ENCODE measurements at regions not wholly inside any gene's neighbourhood (a gene's known extent, or its start where the extent isn't known, plus 50 kb on each side); places are given as distances from the start of the nearest gene placed in this dataset.

DNA sequence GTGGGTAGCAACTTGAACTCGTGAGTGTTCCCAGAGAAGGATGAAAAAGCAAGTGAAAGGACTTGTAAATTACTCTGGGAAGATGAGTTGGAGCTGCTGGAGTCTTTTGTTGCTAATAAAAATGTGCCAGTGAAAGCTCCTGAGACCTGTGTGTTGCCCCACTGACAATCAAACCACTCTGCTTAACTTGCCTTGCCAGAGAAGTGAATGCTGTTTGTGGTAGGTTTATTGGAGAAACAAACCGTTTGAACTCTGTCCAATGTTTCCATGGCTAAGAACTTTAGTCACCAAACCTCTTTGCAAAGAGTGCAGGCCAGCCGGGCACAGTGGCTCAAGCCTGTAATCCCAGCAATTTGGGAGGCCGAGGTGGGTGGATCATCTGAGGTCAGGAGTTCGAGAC, 586.9 kb downstream of the PCDH7 start:
- no peak for DNase-seq

DNA sequence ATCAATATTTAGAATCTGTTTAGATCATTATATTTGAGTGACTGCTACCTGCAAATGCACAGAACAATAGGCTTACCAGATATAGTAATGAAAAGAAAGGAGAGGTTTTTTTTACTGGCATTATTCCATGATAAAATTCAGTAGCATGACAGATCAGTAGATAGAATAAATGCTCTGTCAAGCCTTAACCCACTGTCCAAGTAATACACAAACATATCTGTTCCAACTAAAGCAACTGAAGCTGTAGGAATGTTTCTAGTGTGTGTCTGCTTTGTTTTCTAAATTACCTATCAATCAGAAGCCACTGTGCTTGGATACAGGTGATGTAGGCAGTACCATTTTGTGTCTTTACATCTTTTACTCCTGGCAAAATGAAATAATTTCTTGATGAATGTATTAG, 604.6 kb downstream of the PCDH7 start:
- no peak for DNase-seq

DNA sequence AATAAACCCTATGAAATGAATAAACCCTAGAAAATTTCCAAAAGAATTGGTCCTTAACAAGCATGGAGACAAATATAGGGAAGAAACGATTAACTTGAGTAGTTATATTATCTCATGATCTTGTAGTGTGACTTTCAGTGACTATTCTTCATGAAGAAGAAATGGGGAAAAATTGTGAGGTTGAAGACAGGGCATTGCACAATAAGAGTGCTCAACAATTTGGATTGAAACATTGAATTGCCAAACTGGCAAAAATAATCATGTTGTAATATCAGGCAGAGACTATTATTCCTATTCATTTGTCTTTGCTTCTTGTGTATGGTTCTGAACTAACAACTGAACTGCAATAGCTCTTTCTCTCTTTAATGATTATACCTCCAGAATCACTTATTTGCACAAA, 605.1 kb downstream of the PCDH7 start:
- no peak for DNase-seq

DNA sequence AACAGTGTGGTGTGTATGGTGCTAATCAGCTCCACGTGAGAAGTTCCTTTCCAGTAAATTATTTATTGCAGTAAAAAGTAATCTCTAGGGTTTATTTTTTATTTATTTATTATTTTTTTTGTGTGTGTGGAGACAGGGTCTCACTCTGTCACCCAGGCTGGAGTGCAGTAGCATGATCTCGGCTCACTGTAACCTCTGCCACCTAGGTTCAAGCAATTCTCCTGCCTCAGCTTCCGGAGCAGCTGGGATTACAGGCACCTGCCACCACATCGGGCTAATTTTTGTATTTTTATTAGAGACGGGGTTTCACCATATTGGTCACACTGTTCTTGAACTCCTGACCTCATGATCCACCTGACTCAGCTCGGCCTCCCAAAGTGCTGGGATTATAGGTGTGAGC, 606.9 kb downstream of the PCDH7 start:
- DNase-seq, result no peak

DNA sequence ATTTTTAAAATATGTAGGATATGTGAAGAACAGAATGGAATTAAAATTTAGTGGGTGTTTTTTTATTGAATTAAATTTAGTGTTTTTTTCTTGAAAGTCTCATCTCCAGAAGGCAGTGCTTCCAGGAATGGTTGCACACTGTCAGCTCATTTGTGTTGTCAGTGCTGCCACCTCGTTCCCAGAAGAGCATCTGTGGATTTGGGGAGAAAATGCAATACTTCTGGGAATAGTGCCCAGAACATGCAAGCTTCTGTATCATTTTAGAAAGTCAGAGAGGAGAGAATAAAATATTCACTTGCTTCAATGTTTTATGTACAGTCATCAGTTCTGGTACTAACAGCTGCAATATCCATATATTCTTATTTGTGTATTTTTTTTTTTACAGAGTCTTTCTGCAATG, 608.8 kb downstream of the PCDH7 start:
- no peak for DNase-seq

DNA sequence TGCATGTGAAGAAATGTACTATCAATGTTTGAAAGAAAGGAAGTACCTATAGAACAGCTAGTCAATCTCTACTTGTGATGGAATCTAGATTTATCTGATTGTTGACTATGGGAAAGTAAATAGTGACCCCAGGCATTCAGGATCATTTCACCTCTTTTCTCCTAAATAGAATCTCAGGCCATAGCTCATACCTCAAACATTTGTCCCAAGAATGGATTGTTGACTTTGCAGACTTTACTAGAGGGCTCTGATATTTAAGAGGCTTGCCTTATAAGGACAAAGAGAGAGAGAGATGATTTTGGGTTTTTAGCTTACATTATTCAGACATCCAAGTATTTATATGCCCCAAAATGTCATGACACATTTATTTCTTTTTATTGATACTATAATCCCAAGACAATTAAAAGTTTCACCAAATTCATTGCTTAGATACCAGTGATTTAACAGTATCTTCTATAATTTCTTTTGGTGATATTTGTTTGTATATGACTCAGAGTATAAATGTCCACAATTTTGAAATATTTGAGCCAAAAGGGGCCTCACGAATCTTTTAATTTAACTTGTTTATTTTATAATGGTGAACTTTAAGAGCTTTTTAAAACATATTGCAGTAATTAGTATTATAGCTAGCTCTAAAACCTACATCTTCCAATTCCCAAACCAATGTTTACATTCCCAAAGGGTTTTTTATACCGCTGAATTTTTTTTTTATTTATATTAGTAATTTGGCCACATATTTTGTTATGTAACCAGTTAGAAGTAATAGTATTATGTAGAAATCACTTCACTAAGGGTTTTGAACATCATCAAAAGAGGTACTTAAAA, 614.1 kb downstream of the PCDH7 start:
- DNase-seq, result no peak

DNA sequence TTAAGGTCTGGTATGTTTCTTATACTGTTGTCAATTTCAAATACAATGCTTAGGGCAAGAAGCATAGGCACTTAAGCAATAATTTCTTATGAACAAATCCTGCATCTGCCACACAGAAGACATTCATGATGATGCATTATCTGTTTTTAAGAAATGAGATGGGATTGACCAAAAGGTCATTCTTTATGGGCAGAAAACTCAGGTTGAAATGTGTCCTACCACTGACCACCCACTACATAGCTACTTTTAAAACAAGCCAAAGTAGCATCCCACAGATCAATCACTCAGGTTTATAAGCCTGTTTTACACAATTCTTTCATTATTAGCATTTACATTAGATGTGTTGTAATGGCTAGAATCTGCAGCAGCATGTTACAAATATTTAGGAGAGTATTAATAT, 617.8 kb downstream of the PCDH7 start:
- no peak for DNase-seq

DNA sequence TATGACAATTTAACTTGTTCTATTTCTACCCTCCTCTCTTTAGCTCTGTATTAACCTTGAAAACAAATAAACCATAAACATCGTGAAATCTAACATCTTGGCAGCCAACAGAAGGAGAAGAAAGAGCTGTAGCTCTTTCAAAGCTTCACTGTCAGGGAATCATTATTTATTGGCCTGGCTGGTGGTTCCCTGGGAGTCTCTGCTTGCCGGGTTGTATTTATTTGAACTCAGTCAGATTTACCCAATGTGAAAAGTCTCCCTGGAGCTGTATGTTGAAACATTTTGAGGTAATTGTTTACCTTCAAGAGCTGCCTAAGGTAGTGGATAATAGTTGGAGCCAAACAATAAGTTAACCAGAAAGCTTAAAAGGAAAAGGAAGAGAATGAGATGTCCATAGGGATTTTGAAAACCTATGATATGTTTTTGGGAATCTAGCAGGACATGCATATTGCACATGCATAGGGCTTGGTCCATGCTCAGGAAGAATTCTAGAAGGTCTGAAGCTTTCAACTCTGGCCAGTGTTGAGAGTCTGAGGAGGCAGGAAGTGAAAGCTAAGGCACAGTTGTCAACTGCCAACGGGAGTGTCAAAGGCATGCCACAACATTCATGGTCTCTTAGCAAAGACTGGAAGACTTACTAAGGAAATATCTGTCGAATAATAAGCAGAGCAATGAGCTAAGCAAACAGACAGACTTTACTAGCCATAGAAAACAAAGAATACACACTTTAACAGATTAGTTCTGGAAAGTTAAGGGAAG, 621.6 kb downstream of the PCDH7 start:
- DNase-seq, result no peak

DNA sequence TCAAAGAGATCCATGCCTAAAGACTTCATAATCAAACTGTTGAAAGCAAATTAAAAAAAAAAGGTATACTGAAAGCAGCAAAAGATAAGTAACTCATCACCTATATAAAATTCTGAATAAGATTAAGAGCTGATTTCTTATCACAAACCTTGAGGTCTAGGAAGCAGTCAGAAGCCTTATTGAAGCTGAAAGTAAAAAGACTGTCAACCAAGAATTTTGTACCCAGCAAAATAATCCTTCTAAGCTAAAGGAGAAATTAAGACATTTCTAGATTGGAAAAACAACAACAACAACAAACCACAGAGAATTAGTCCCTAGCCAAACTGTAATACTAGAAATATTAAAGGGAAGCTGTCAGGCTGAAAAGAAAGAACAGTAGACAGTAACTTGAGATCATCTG, 622.9 kb downstream of the PCDH7 start:
- no peak for DNase-seq

DNA sequence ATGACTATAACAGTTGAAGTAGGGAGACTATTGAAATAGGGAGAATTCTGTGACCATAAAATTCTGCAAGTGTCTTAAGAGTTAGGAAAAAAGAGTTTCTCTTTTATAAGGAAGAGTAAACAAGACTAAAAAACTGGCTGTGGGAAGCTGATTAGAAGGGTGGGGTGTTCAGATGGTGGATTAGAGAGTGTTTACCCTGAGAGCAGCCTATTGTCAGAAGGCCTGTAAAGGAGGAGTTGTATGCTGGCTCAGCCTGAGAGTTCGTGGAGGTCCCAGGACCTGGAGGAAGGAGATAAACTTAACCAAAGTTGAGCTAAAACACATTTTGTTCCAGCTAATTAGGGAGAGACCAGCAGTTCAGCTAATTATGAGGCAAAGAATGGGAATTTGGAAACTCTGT, 629.7 kb downstream of the PCDH7 start:
- no peak for DNase-seq

DNA sequence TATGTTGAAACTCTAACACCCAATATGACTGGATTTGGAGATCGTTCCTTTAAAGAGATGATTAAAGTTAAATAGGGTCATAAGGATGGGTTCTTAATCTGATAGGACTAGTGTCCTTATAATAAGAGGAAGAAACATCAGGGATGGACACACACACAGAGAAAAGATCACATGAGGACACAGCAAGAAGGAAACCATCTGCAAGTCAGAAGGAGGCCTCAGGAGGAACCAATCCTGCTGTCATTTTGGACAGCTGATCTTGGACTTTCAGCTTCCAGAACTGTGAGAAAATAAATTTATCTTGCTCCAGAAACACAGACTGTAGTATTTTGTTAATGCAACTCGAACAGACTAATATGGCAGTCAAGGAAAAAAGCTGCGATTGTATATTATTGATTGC, 631.5 kb downstream of the PCDH7 start:
- DNase-seq, result no peak

DNA sequence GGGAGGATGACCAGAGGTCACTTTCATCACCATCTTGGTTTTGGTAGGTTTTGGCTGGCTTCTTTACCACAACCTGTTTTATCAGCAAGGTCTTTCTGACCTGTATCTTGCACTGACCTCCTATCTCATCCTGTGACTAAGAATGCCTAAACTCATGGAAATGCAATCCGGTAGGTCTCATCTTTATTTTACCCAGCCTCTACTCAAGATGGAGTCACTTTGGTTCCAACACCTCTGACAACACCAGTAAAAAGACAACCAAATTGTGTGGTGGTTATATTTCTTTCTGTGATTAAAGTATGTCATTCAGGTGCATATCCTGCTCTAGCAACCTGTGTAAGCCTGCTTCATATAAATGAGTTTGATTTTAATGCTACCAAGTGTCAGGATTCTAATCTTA, 636.7 kb downstream of the PCDH7 start:
- DNase-seq, result no peak

DNA sequence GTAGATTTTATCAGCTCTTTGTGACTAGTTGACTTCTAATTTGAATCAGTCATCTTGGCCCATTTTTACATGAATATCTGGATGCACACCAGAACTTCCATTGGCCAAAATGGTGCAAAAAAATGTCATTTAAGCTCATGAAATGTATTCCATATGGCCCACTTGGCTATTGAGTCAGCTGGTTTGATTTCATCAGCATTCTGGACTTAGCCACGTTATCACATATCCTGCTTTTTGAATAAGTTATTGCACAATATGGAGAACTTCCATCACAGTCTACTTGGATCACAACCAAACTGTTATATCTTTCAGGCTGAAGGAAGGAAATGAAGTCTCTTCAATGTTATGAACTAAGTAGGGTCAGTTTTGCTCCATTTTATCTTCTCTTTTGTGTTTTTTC, 640.6 kb downstream of the PCDH7 start:
- no peak for DNase-seq

DNA sequence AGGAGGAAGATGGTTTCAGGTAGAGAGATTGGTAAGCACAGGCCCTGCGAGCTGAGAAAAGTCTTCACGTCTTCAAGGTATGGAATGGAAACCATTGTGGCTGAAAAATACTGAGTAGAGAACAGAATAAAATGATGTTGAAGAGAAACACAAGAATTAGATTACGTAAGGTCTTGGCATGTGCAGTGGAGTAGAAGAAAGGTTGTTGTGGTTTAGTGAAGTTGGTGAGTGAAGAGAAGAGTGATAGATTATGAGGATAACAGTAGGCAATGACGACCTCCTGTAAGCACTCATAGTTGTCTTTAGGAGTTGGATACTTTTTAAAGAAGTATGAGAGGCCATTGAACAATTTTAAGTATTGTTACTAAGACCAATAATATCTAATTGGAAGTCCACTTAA, 642.6 kb downstream of the PCDH7 start:
- DNase-seq, result no peak

DNA sequence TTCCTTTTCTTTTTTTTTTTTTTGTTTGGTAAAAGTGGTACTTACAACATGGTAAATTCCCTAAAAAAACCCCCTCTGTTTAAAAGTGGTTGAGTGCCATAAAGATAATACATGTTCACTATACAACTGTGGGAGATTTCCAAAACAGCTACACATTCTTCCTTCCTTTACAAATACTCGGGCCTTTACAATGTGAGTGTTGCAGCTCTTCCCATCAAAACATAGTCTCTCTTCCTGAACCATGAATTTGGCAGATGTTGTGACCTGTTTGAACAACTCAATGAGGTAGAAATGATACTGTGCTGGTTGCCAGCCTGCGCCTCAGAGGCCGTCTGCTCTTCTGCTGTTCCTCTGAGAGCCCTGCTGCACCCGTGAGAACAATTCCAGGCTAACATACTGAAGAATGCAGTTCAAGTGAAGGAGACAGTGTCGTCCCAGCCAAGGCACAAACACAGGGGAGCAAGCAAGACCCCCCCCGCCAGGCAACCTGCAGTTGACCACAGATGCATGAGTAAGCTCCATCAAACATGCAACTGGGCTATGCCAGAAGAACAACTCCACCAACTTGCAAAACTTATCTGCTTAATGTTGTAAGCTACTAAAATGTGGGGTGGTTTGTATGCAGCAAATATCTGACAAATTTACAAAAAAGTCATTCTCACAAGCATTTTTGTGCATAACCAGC, 645.0 kb downstream of the PCDH7 start:
- no peak for DNase-seq

DNA sequence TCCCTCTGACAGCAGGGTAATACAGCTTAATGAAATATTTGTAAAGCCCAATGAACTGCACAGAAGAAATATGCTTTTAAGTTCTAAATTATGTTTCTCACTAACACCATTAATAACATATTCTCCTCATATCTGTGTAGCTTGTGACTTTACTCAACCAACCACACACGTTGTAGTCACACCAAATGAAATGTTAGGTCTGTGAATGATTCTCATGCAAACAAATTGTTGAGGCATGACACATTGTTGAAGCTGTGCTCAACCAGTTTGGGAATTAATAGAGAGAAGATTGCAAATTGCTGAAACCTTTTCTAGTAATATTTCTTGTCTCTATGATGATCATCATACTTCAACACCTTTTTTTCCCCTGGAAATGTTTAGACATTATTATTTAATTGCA, 645.9 kb downstream of the PCDH7 start:
- DNase-seq, result no peak

DNA sequence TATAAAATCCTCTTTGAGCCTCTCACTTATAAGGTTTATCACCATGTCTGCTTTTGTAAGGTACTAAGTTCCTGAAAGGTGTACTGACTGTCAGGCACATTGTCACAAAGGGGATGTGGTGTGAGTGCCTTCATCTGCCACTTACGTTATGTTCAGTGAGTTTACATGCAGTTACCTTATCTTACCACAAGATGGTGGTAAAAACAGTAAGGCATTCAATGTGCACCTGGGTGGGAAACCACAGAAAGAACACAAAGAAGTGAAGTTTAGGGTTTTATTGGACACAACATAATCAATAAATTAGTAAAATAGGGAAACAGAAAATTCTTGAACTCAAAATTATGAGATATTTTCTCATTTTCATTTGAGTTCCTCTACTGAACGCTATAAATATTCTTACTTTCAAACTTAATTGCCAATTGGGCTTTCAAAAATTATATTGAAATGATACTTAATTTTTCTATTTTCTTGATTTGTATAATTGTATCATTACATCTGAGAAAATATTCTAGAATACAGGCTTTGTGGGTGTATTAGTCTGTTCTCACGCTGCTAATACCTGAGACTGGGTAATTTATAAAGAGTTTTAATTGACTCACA, 650.8 kb downstream of the PCDH7 start:
- DNase-seq, result no peak

DNA sequence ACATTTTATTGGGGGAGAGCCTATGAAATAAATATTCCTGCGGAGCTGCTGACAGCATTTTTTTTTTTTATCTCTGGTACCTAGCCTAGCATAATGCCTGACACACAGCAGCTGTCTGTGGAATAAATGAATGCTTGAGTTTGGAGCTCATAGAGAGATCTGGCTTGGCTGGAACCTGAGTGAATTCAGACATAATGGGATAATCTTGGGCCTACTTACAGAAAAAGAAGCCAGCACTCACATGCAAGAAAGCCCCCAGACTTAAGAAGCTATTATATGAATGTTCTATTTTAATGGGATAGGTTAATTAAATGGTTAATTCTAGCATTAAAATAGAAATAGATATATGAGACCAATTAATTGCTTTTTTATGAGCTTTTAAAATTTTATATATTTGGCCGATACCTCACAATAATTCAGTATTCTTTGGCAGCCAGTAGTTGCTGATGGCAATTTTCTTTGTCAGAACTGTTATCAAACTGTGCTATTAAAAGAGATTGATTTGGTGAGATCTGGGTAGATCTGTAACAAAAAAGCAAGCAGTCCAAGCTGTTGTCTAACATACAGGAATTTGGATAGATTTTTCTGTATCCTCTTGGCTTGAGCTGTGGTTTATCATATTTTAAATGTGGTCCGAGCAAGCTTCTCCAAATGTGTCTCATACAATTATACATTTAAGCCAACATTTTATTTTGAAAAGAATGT, 654.2 kb downstream of the PCDH7 start:
- no peak for DNase-seq

DNA sequence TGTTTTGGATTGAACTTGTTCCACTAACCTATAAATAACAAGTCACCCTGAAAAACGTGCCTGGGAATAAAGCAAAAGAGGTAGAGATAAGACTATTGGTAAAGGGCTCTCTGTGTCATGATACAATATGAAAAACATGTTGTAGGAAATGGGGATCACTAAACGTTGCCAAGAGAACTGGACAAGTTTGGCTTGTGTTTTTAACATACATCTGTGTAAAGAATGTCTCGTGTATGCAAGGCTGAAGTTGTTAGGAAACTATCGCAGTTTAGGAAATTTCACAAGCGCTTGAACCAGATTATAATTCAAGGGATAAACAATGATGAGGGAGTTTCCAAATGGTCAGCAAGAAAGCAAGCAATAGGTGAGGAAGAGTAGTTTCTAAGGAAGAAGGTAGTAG, 655.8 kb downstream of the PCDH7 start:
- no peak for DNase-seq

DNA sequence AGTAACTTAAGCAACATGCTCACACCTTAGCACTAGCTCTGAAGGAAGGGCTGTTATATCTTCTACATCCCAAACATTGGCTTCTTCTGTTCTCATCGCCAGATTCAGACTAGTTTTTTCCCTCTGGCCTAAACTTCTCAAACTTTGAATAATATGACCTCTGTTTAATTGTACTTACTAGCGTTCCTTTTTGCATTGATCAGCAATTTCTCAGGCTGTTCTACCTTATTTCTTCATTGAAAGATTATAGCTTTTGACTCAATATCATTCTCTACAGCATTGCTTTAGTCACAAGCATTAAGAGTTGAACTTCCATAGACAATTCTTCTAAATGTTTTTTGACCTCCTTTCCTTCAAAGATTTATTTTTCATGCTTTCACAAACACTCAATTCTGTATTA, 659.2 kb downstream of the PCDH7 start:
- DNase-seq, result no peak

DNA sequence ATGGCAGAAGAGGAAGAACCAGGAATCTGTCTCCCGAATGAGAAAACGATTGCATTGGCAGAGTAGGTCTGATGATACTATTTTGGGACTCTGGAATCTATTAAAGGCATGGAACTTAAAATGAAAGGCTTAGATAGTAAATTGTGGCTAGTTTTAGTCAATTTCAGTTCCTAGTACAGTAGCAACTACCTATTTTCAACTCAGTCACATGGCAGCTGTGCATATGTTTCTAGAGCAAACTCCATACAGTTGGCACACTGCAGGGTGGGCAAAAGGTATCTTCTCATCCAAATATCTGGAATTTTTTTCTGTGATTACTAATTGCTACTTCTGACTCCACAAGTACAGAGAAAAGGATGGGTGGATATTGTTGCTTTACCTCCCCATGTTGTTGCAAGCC, 663.6 kb downstream of the PCDH7 start:
- no peak for DNase-seq

DNA sequence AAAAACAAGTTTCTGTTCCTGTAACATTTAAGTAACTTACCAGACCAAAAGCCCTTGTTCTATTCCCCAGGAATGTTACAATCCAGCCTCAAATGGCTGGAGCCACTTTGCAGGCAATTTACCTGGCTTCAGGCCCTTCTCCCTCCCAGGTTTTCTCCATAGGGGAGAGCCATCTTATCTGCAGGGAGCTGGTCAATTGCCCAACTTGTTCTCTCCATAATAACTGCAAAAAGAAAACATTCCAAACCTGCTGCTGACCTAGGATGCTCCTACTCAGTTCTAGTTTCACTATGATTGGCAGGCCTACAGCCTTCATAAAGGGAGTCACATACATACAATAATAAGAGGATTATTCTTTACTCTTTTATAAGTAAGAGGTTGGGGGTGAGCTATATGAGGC, 670.7 kb downstream of the PCDH7 start:
- no peak for DNase-seq

DNA sequence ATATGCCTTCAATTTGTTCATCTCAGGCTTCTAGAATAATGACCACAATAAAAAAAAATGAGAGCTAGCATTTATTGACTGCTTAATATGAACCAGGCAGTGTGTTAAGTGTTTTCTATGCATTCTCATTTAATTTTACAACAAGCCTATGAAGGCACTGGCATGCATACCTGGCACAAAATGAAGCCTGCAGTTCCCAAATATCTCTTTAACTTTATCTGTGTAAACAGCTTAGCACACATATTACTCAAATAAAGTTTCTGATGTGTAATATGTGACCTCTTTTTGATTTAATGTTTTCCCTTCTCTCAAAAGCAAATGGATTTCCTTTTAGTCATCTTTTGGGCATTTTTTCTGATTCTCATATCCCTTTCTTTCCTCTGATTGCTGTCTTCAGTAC, 671.8 kb downstream of the PCDH7 start:
- DNase-seq, result no peak

Data from stimulated activated CD8-positive, alpha-beta memory T cell treated with anti-CD3 and anti-CD28 coated beads, Interleukin-4, amount 100 ng/mL, for 48 hours (primary cell).